Mesenchymal stem cell (in vitro differentiated cells and primary cell): ENCODE measurements at regions not wholly inside any gene's neighbourhood (a gene's known extent, or its start where the extent isn't known, plus 50 kb on each side); places are given as distances from the start of the nearest gene placed in this dataset.

ENCODE experiments used
- DNase-seq: peaks from one replicate; pipeline ENCODE4 v3.0.0-alpha.2; 2013
- H2AFZ ChIP-seq: one replicate; pipeline ENCODE4 v1.6.1; 2013; ENCODE audit warnings: low read depth, mild to moderate bottlenecking, control low read depth, inconsistent platforms, low read length, moderate library complexity
- H2AK5ac ChIP-seq: 2 replicates; pipeline ENCODE4 v1.6.1; 2013; ENCODE audit warnings: low read length, moderate library complexity, mild to moderate bottlenecking, inconsistent platforms; ENCODE audit not compliant: severe bottlenecking
- H2BK120ac ChIP-seq: one replicate; pipeline ENCODE4 v1.6.1; 2013; ENCODE audit warnings: low read depth, mild to moderate bottlenecking, inconsistent platforms, low read length, moderate library complexity
- H2BK12ac ChIP-seq, 2 experiments: one replicate each; pipeline ENCODE4 v1.6.1; 2013; ENCODE audit warnings: inconsistent platforms in 2 of 2, low read length in 2 of 2, mild to moderate bottlenecking in 2 of 2, moderate library complexity in 2 of 2, control low read depth in 1 of 2
- H2BK15ac ChIP-seq: one replicate; pipeline ENCODE4 v1.6.1; 2013; ENCODE audit warnings: mild to moderate bottlenecking, low read depth, inconsistent platforms; ENCODE audit not compliant: poor library complexity, severe bottlenecking
- H2BK5ac ChIP-seq: 2 replicates; pipeline ENCODE4 v1.6.1; 2013; ENCODE audit warnings: low read depth, mild to moderate bottlenecking, low read length, control low read depth, inconsistent platforms; ENCODE audit not compliant: poor library complexity, severe bottlenecking
- H3K14ac ChIP-seq, 2 experiments: one replicate each; pipeline ENCODE4 v1.6.1; 2013; ENCODE audit warnings: inconsistent platforms in 2 of 2, low read length in 2 of 2, control low read depth in 1 of 2, mild to moderate bottlenecking in 1 of 2, moderate library complexity in 1 of 2
- H3K18ac ChIP-seq, 2 experiments: one replicate each; pipeline ENCODE4 v1.6.1; 2013; ENCODE audit warnings: inconsistent platforms in 2 of 2, low read length in 2 of 2, control low read depth in 1 of 2, low read depth in 1 of 2, mild to moderate bottlenecking in 1 of 2
- H3K23ac ChIP-seq, 2 experiments: one replicate each; pipeline ENCODE4 v1.6.1; 2013; ENCODE audit warnings: inconsistent platforms in 2 of 2, low read length in 2 of 2, mild to moderate bottlenecking in 2 of 2, moderate library complexity in 2 of 2, control low read depth in 1 of 2
- H3K27ac ChIP-seq: 2 replicates; pipeline ENCODE4 v1.5.1; 2013; ENCODE audit warnings: mild to moderate bottlenecking, moderate library complexity, low read length, control low read depth, inconsistent platforms; ENCODE audit not compliant: poor library complexity, severe bottlenecking
- H3K27me3 ChIP-seq, 2 experiments: 2 replicates each; pipeline versions ENCODE4 v1.6.1 to v1.7.0; 2013; ENCODE audit warnings: low read length in 2 of 2, mild to moderate bottlenecking in 2 of 2, moderate library complexity in 2 of 2, control low read depth in 1 of 2, inconsistent platforms in 1 of 2; ENCODE audit not compliant: control insufficient read depth in 1 of 2, insufficient read depth in 1 of 2
- H3K36me3 ChIP-seq, 2 experiments: 2 replicates each; pipeline versions ENCODE4 v1.6.1 to v1.7.0; 2013; ENCODE audit warnings: low read length in 2 of 2, control low read depth in 1 of 2, inconsistent platforms in 1 of 2, low read depth in 1 of 2, mild to moderate bottlenecking in 1 of 2; ENCODE audit not compliant: insufficient read depth in 2 of 2, control insufficient read depth in 1 of 2
- H3K4ac ChIP-seq, 2 experiments: one replicate each; pipeline ENCODE4 v1.6.1; 2013; ENCODE audit warnings: inconsistent platforms in 2 of 2, low read length in 2 of 2, mild to moderate bottlenecking in 2 of 2, moderate library complexity in 2 of 2, control low read depth in 1 of 2, low read depth in 1 of 2
- H3K4me1 ChIP-seq: 2 replicates; pipeline ENCODE4 v1.6.1; 2013; ENCODE audit warnings: low read depth, low read length, control low read depth; ENCODE audit not compliant: control insufficient read depth, insufficient read depth
- H3K4me2 ChIP-seq: 2 replicates; pipeline ENCODE4 v1.6.1; 2013; ENCODE audit warnings: low read length, mild to moderate bottlenecking, inconsistent platforms; ENCODE audit not compliant: poor library complexity, severe bottlenecking
- H3K4me3 ChIP-seq, 2 experiments: 2 replicates each; pipeline versions ENCODE4 v1.5.1 to v1.7.0; 2013; ENCODE audit warnings: low read length in 2 of 2, mild to moderate bottlenecking in 2 of 2, control low read depth in 1 of 2, low read depth in 1 of 2; ENCODE audit not compliant: insufficient read depth in 1 of 2
- H3K79me1 ChIP-seq: replicated peaks from 2 replicates; pipeline ENCODE4 v1.6.1; 2013; ENCODE audit warnings: mild to moderate bottlenecking, control low read depth, low read length, inconsistent platforms; ENCODE audit not compliant: poor library complexity, severe bottlenecking
- H3K9ac ChIP-seq: 2 replicates; pipeline ENCODE4 v1.7.0; 2013; ENCODE audit warnings: mild to moderate bottlenecking, low read length, moderate library complexity
- H3K9me3 ChIP-seq: 2 replicates; pipeline ENCODE4 v1.7.0; 2013; ENCODE audit warnings: mild to moderate bottlenecking, low read length; ENCODE audit not compliant: control insufficient read depth
- H4K8ac ChIP-seq: one replicate; pipeline ENCODE4 v1.6.1; 2013; ENCODE audit warnings: inconsistent platforms, mild to moderate bottlenecking, low read length, moderate library complexity
- H4K91ac ChIP-seq: one replicate; pipeline ENCODE4 v1.6.1; 2013; ENCODE audit warnings: mild to moderate bottlenecking, low read length, inconsistent platforms
- WGBS: methylation state at CpG from one replicate; pipeline ENCODE4 v1.1.7; 2013; ENCODE audit warnings: mixed read lengths; 5-methylcytosine and 5-hydroxymethylcytosine counted together

GRCh38 chr1:195466639-195467038, 1141.6 kb downstream of the KCNT2 start:
- DNase-seq: no peak
- Histone ChIP-seq H2BK12ac (no peak overlapping the region), H3K79me1 (no peaks in the 10 kb centered on the region), H2BK120ac (no peak overlapping the region), H3K9ac (no peak overlapping the region), H3K14ac (no peak overlapping the region), H3K4me3 (no peak overlapping the region), H2BK5ac (no peak overlapping the region), H2BK15ac (no peak overlapping the region), H4K8ac (no peak overlapping the region), H2AK5ac (no peak overlapping the region), H2AFZ (no peak overlapping the region), H3K18ac (no peak overlapping the region), H3K23ac (no peak overlapping the region), H3K36me3 (no peaks in the 10 kb centered on the region), H4K91ac (no peak overlapping the region), H3K4ac (no peak overlapping the region), H3K4me2 (no peak overlapping the region), H3K4me1 (no peaks in the 10 kb centered on the region), H3K27me3 (no peaks in the 10 kb centered on the region), H3K27ac (no peak overlapping the region), H3K9me3 (peaks cover under 1% of the 10 kb centered on the region)
- no CpG with 5 or more reads among the region's 1 CpG for WGBS

- H3K4me1 ChIP-seq: no peaks in the 10 kb centered on the region
- no peak overlapping the region for H3K18ac ChIP-seq
- no peak overlapping the region for H2BK5ac ChIP-seq
- no peak overlapping the region for H3K27ac ChIP-seq
- no peak overlapping the region for H2BK120ac ChIP-seq
- no peak overlapping the region for H3K14ac ChIP-seq
- H3K36me3 ChIP-seq: no peaks in the 10 kb centered on the region
- H3K79me1 ChIP-seq: no peaks in the 10 kb centered on the region
- no peak overlapping the region for H3K4me2 ChIP-seq
- peaks cover 5% of the 10 kb centered on the region for H3K9me3 ChIP-seq
- DNase-seq: no peak
- no peak overlapping the region for H4K91ac ChIP-seq
- no peak overlapping the region for H3K9ac ChIP-seq
- no peak overlapping the region for H2BK12ac ChIP-seq
- H2AFZ ChIP-seq: no peak overlapping the region
- no peak overlapping the region for H2AK5ac ChIP-seq
- no peak overlapping the region for H3K23ac ChIP-seq
- H2BK15ac ChIP-seq: no peak overlapping the region
- H3K4ac ChIP-seq: no peak overlapping the region
- no peak overlapping the region for H4K8ac ChIP-seq
- no peak overlapping the region for H3K4me3 ChIP-seq
- no peaks in the 10 kb centered on the region for H3K27me3 ChIP-seq
These were observed 1145.6 kb downstream of the KCNT2 start for GRCh38 chr1:195462646-195463045.

- Histone ChIP-seq H2AFZ (no peak overlapping the region), H4K91ac (no peak overlapping the region), H2BK15ac (no peak overlapping the region), H3K9me3 (peaks cover 5% of the 10 kb centered on the region), H2BK120ac (no peak overlapping the region), H2BK12ac (no peak overlapping the region), H3K27me3 (no peaks in the 10 kb centered on the region), H3K4me3 (no peak overlapping the region), H3K4me2 (no peak overlapping the region), H2BK5ac (no peak overlapping the region), H3K27ac (no peak overlapping the region), H2AK5ac (no peak overlapping the region), H3K14ac (no peak overlapping the region), H3K9ac (no peak overlapping the region), H3K79me1 (no peaks in the 10 kb centered on the region), H3K23ac (no peak overlapping the region), H3K18ac (no peak overlapping the region), H3K36me3 (no peaks in the 10 kb centered on the region), H4K8ac (no peak overlapping the region), H3K4ac (no peak overlapping the region), H3K4me1 (no peaks in the 10 kb centered on the region)
- no peak for DNase-seq
- WGBS: 84% methylated on average over 2 of the region's 2 CpGs
These were observed 1146.1 kb downstream of the KCNT2 start for GRCh38 chr1:195462152-195462551.

- Histone ChIP-seq H2AK5ac (no peak overlapping the region), H3K23ac (no peak overlapping the region), H2BK12ac (no peak overlapping the region)
These were observed 1149.9 kb downstream of the KCNT2 start for GRCh38 chr1:195458365-195458764.

More at GRCh38 chr1:195458365-195458764, 1149.9 kb downstream of the KCNT2 start:
- H3K18ac ChIP-seq: no peak overlapping the region
- no peak overlapping the region for H2AFZ ChIP-seq
- no peak overlapping the region for H3K27ac ChIP-seq
- H4K91ac ChIP-seq: no peak overlapping the region
- no peak overlapping the region for H2BK15ac ChIP-seq
- no peak overlapping the region for H3K4me3 ChIP-seq
- H3K27me3 ChIP-seq: no peaks in the 10 kb centered on the region
- no peak overlapping the region for H2BK5ac ChIP-seq
- H3K4me2 ChIP-seq: no peak overlapping the region
- H2BK120ac ChIP-seq: no peak overlapping the region
- no peak overlapping the region for H4K8ac ChIP-seq
- no peak overlapping the region for H3K9ac ChIP-seq
- H3K79me1 ChIP-seq: no peaks in the 10 kb centered on the region
- no peak overlapping the region for H3K14ac ChIP-seq
- no peak overlapping the region for H3K4ac ChIP-seq
- H3K36me3 ChIP-seq: no peaks in the 10 kb centered on the region
- H3K9me3 ChIP-seq: peaks cover 12% of the 10 kb centered on the region
- H3K4me1 ChIP-seq: no peaks in the 10 kb centered on the region
- DNase-seq: no peak
